ENCODE measurements at regions not wholly inside any gene's neighbourhood (a gene's known extent, or its start where the extent isn't known, plus 50 kb on each side); places are given as distances from the start of the nearest gene placed in this dataset.
A peak's percentile ranks its signal among the peaks of the same experiment; 100 is the strongest.

- DNase-seq = peak in 1 of 5 donors; percentile 3
- Histone ChIP-seq H3K9me3 (no peaks in the 10 kb centered on the region), H3K4me3 (no peak overlapping the region), H3K36me3 (no peaks in the 10 kb centered on the region), H3K27ac (no peak overlapping the region), H3K27me3 (no peaks in the 10 kb centered on the region), H3K4me1 (ENCODE audit: insufficient read depth) (no peaks in the 10 kb centered on the region)
- WGBS, 3 donors = 86 to 90% (median 90%) methylated on average over 11 of the region's 11 CpGs
- intact Hi-C loops (cut with DNase I) = loop anchor here in 1 of 4 donors (5.0 kb wide), 1 partner anchor 731 kb away; no protein-coding TSS in a partner anchor
- TF ChIP-seq EP300 (IDR thresholded peaks at IDR 0.05) (no peak), POLR2A (IDR thresholded peaks at IDR 0.05) (no peak)
- TF ChIP-seq, protein P1, sequence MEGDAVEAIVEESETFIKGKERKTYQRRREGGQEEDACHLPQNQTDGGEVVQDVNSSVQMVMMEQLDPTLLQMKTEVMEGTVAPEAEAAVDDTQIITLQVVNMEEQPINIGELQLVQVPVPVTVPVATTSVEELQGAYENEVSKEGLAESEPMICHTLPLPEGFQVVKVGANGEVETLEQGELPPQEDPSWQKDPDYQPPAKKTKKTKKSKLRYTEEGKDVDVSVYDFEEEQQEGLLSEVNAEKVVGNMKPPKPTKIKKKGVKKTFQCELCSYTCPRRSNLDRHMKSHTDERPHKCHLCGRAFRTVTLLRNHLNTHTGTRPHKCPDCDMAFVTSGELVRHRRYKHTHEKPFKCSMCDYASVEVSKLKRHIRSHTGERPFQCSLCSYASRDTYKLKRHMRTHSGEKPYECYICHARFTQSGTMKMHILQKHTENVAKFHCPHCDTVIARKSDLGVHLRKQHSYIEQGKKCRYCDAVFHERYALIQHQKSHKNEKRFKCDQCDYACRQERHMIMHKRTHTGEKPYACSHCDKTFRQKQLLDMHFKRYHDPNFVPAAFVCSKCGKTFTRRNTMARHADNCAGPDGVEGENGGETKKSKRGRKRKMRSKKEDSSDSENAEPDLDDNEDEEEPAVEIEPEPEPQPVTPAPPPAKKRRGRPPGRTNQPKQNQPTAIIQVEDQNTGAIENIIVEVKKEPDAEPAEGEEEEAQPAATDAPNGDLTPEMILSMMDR (IDR thresholded peaks at IDR 0.05) = no peak
These were observed 519.4 kb downstream of the BRD1 start for GRCh38 chr22:49308300-49308699.

GRCh38 chr22:49307870-49308269 lies 519.8 kb downstream of the BRD1 start:
- no peak overlapping the region for H3K4me3 ChIP-seq
- DNase-seq = peak in 2 of 5 donors; percentile 3 to 5
- no peak overlapping the region for H3K27ac ChIP-seq
- no peaks in the 10 kb centered on the region for H3K9me3 ChIP-seq
- intact Hi-C loops (cut with DNase I) = loop anchor here in 1 of 4 donors (5.0 kb wide), 1 partner anchor 731 kb away; no protein-coding TSS in a partner anchor
- WGBS, 3 donors = 85 to 91% (median 86%) methylated on average over 16 of the region's 16 CpGs
- TF ChIP-seq EP300 (IDR thresholded peaks at IDR 0.05) (no peak), POLR2A (IDR thresholded peaks at IDR 0.05) (no peak)
- TF ChIP-seq, protein P1 (IDR thresholded peaks at IDR 0.05) = no peak
- no peaks in the 10 kb centered on the region for H3K36me3 ChIP-seq
- H3K4me1 ChIP-seq (ENCODE audit: insufficient read depth) = no peaks in the 10 kb centered on the region
- H3K27me3 ChIP-seq = no peaks in the 10 kb centered on the region

- H3K36me3 ChIP-seq = no peaks in the 10 kb centered on the region
- H3K27ac ChIP-seq = no peak overlapping the region
- no peaks in the 10 kb centered on the region for H3K4me1 ChIP-seq (ENCODE audit: insufficient read depth)
- TF ChIP-seq, protein P1 (IDR thresholded peaks at IDR 0.05) = no peak
- TF ChIP-seq POLR2A (IDR thresholded peaks at IDR 0.05) (no peak), EP300 (IDR thresholded peaks at IDR 0.05) (no peak)
- no peak overlapping the region for H3K4me3 ChIP-seq
- no peaks in the 10 kb centered on the region for H3K27me3 ChIP-seq
- DNase-seq = peak in 1 of 5 donors; percentile 11
- intact Hi-C loops (cut with DNase I) = loop anchor here in 1 of 4 donors (5.0 kb wide), 1 partner anchor 730 kb away; no protein-coding TSS in a partner anchor
- H3K9me3 ChIP-seq = no peaks in the 10 kb centered on the region
- 64 to 73% (median 70%) methylated on average over 2 of the region's 2 CpGs for WGBS, 3 donors
These were observed 520.2 kb downstream of the BRD1 start for GRCh38 chr22:49307481-49307830.

GRCh38 chr22:49306632-49307480 lies 520.8 kb downstream of the BRD1 start:
- WGBS, 3 donors = 49 to 60% (median 53%) methylated on average over 30 to 31 of the region's 31 CpGs
- Histone ChIP-seq H3K4me3 (no peak overlapping the region), H3K27ac (no peak overlapping the region), H3K9me3 (no peaks in the 10 kb centered on the region), H3K4me1 (ENCODE audit: insufficient read depth) (no peaks in the 10 kb centered on the region), H3K27me3 (no peaks in the 10 kb centered on the region), H3K36me3 (no peaks in the 10 kb centered on the region)
- TF ChIP-seq, protein P1 (IDR thresholded peaks at IDR 0.05) = no peak
- TF ChIP-seq EP300 (IDR thresholded peaks at IDR 0.05) (no peak), POLR2A (IDR thresholded peaks at IDR 0.05) (no peak)
- intact Hi-C loops (cut with DNase I) = loop anchor here in 1 of 4 donors (5.0 kb wide), 1 partner anchor 730 kb away; no protein-coding TSS in a partner anchor
- DNase-seq = peak in 1 of 5 donors; percentile 17
